Inferior parietal cortex (tissue), 1 donor: ENCODE measurements at regions not wholly inside any gene's neighbourhood (a gene's known extent, or its start where the extent isn't known, plus 50 kb on each side); places are given as distances from the start of the nearest gene placed in this dataset.
"Not testable (repeated sequence)": the region's sequence is repeated elsewhere in the genome, so short reads cannot be mapped to it uniquely, and the experiment has no call there.

ENCODE experiments used
- DNase-seq: peaks from one replicate; pipeline ENCODE4 v3.0.0-alpha.2; 2016; ENCODE audit errors: extremely low spot score

DNA sequence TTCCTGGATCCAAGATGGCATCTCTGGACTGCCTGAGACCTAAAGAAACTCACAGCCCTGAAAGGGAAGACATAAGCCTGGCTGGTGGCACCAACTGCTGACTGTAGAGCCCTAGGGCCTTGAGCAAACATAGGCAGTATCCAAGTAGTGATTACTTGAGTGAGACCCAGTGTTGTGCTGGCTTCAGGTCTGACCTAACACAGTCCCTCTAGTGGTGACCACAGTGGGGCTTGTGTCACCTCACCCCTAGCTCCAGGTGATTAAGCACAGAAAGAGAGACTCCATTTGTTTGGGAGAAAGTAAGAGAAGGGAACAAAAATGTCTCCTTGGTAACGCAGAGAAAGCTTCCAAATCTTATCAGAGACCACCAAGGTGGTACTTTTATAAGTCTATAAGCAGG lies 496.3 kb upstream of the HTR2C start:
- no peak for DNase-seq

DNA sequence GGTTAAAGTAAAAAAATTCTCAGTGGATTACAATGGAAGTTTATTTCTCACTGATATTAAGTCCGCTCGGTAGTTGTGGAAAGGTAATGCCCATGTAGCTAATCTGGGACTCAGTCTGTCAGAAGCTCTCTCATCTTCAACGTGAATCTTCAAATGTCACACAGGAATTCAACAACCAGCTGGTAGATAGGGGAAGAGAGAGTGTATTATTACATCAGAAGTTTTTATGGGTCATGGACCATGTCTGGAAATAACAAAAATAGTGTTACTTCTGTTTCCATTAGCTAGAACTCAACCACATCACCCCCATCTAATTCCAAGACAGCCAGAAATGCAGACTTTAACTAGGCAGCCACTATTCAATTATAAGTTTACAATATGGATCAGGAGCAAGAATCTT lies 506.1 kb upstream of the HTR2C start:
- no peak for DNase-seq

DNA sequence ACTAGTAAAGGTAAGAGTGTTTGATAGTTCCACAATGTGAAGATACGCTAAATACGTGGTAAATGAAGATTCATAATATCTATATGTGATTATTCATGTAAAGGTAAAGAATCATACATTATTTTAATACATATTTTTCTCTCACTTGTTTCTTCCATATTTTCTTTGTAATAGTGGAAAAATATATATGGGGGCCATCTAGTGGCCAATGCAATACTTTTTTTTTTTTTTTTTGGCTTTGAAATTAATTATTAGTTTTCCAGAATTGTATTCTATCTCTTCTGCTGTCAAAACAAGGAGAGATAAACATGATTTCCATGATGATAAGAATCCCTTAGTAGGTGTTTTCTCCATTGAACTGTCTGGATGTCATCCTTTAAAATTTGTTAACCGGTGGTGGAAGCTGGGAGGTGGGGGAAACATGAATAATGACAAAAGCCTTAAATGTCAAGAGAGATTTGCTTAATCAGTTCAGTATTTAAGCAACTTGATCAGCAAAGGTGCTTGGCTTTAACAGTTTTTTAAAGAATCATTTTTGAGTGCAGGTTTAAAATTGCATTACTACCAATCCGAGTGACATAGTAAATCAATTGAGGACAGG lies 508.7 kb upstream of the HTR2C start:
- DNase-seq: no peak

DNA sequence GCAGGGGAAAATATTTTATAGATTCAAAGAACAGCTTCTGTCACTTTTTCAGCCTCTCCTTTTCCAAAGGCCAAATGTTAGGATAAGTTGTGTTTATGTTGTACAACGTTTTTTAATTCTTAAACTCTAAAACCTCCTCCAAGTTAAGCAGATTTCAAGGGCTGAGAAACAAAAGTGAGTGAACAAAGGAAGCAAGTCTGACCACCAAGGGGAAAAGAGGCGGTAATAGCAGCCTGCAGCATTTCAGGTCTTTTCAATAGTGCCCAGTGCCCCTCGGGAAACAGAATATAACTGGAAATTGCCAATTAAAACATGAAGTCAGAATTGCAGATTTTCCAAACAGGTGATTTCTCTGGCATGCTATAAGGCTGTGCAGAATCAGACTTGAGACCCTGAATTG lies 510.0 kb upstream of the HTR2C start:
- DNase-seq: no peak

DNA sequence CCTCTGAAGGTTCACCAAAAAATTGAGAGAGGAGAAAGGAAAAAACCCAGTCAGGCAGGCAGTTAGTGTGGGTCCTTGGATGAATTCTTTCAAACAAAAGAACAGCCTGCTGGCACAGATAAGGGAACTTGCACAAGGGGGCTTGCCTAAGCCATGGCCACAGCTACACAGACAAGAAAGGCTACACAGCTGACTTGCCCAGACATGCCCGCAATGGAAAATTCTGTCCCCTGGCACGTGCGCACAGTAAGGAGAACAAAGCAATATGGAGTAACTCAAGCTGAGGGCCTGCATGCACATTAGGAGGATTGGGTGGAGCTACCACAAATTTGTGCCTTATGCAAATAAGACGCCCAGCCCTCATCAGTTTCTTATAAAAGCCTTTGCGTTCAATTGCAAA lies 512.5 kb upstream of the HTR2C start:
- DNase-seq: no peak

DNA sequence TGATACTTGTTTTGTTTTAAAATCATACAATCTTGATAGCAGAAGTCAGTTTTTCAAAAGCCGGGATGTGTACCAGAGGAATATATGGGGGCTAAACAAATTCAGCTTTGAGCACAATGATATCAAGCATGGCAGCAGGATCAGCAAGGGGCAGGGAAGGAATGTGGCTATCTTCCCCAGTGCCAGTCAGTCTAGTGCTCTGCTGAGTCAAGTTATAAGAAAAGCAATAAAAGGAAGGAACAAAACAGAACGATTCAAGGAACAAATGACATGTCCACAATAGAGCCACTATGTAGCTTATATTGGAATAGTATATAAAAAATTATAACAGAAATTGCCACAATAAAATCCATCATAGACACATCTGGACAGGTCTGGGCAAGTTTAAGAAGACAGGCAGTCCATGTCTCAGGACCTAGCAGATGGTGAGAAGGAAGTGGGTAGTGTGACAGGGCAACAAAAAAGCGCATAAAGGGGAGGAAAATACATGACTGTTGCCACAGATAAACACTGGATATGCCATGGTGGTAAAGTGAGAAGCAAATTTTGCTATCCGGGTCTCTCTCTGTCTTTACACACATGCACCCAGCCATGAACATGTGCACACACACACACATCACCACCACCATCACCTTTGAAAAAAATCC lies 518.2 kb upstream of the HTR2C start:
- no peak for DNase-seq

DNA sequence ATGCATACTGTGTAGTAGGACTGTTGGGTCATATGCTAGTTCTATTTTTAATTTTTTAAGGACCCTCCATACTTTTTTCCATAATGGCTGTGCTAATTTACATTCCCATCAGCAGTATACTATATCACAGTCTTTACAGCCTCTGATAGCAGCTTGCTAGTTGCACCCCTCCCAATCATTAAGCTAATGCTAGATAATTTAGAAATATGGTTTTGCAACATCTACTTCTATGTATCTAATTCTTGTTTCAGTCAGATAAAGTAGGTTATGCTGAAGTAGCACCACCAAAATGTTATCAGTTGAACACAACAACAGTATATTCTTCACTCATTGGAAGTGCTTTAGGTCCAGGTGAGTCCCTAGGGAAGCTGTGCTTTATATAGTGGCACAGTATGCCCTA lies 522.7 kb upstream of the HTR2C start:
- no peak for DNase-seq

DNA sequence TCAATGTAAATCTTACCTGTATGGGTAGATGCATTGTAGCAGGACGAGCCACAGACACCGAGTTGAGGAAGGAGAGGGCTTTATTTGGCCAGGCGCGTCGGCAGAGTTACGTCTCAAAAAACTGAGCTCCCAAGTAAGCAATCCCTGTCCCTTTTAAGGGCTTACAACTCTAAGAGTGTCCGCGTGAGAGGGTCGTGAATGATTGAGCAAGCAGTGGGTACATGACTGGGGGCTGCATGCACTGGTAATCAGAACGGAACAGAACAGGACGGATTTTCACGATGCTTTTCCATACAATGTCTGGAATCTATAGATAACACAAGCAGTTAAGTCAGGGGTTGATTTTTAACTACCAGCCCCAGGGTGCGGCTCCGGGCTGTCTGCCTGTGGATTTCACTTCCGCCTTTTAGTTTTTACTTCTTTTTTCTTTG lies 524.9 kb upstream of the HTR2C start:
- DNase-seq: no peak

DNA sequence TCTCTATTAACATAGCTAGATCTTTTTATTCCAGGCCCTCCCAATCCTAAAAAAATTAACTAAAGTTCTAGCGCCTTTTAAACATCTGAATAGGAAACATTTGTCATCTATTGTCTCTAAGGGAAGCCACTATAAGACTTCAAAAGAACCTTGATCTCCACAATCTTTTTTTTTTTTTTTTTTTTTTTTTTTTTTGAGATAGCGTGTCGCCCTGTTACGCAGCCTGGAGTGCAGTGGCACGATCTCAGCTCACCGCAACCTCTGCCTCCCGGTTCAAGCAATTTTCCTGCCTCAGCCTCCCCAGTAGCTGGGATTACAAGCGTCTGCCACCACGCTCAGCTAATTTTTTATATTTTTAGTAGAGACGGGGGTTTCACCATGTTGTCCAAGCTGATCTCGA lies 526.5 kb upstream of the HTR2C start:
- not testable (repeated sequence) for DNase-seq

DNA sequence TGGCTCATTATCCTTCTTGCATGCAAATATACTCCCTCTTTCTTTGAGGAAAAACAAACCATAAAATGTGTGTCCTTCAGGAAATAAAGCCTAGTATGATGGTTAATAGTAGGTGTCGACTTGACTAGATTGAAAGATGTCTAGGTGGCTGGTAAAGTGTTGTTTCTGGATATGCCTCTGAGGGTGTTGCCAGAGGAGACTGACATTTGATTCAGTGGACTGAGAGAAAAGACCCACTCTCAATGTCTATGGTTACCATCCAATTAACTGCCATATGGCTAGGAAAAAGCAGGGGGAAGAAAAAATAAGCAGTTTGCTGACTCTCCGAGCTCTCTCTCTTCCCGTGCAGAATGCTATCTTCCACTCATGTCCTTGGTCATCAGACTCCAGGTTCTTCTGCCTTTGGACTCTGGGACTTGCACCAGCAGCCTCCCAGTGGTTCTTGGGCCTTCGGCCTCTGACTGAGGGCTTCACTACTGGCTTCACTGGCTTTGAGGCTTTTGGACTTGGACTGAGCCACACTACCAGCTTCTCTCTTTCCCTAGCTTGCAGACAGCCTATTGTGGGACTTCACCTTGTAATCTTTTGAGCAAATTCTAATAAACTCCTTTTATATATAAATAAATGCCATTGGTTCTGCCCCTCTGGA lies 532.1 kb upstream of the HTR2C start:
- DNase-seq: no peak

DNA sequence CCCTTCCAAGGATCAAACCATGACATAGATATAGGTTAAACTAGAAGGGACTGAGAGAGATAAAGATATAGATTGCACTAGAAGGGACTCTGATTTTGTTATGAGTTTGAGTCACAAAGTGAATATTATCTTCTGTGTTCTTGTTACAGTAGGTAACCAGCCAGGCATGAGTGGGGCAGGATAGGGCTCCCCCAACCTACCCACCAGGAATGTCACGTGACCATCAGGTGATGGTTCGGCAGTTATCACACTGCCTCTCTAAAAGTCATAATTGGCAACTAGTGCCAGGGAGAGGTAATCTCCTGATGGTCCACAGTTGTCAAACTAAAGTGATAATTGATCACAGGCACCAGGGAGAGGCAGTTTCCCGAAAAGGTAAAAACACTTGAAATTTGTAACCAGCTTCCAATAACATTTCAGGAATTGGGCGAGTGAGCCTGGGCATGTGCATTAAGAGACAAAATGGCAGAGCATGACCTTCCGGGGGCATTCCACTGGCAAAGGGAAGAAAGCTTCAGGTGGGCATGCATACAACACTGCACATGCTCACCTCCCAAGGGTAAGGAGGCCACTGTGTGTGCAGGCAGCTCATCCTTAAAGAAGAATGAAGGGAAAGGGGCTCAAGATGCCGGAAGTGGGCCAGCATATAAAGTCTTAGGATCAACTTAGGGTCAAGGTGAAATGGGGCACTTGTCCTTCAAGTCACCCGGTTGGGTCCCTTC lies 533.6 kb upstream of the HTR2C start:
- DNase-seq: no peak

DNA sequence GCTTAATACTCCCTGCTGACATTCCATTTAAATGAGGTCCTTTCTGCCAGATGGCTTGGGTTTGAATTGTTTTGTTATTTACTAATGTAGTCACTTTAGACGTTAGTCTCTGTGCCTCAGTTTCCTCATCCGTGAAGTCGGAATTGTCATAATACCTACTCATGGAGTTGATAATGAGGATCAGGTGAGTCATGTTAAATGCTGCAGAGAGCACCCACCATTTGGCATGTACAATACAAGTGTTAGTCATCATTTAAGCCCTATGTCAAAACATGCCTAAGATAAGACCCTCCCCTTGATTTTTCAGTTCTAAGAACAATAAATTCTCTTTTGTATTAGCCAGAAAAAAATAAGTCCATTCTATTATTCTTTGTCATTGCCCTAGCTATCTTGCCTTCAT lies 534.8 kb upstream of the HTR2C start:
- no peak for DNase-seq

DNA sequence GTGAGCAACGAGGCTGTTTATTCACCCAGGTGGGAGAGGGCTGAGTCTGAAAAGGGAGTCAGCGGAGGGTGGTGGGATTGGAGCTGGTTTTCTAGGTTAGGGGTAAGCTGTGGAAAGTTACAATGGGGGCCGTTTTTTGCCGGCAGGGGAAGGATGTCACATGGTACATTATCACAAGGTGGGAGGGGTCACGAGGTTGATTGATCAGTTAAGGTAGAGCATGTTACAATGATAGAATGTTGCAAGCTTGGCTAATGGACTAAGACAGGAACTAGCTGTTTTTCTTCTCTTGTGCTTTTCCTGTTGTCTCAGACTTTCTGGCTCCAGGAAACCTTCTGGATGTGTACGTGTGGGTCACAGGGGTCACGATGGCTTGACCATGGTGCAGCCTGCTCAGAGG lies 536.3 kb upstream of the HTR2C start:
- no peak for DNase-seq

DNA sequence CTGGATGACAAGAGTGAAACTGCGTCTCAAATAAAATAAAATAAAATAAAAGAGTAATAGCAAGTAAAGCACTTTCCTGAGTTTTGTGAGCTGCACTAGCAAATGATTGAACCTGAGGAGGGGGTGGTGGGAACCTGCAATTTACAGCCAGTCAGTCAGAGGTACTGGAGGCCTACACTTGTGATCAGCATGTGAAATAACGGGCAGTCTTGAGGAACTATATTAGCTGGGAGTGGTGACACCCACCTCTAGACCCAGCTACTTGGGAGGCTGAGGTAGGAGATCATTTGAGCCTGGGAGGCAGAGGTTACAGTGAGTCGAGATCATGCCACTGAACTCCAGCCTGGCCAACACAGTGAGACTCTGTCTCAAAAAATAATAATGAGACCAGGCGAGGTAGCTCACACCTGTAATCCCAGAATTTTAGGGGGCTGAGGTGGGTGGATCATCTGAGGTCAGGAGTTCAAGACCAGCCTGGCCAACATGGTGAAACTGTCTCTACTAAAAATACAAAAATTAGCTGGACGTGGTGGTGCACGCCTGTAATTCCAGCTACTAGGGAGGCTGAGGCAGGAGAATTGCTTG lies 537.1 kb upstream of the HTR2C start:
- no peak for DNase-seq

DNA sequence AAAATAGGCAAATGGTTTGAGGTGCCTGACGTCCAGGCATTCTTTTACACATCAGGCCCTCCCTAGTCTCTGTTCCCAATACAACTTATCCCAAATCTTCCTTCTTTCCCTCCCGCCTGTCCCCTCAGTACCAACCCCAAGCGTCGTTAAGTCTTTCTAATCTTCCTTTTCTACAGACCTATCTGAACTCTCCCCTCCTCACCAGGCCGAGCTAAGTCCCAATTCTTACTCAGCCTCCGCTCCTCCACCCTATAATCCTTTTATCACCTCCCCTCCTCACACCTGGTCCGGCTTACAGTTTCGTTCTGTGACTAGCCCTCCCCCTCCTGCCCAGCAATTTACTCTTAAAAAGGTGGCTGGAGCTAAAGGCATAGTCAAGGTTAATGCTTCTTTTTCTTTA lies 542.4 kb upstream of the HTR2C start:
- not testable (repeated sequence) for DNase-seq

DNA sequence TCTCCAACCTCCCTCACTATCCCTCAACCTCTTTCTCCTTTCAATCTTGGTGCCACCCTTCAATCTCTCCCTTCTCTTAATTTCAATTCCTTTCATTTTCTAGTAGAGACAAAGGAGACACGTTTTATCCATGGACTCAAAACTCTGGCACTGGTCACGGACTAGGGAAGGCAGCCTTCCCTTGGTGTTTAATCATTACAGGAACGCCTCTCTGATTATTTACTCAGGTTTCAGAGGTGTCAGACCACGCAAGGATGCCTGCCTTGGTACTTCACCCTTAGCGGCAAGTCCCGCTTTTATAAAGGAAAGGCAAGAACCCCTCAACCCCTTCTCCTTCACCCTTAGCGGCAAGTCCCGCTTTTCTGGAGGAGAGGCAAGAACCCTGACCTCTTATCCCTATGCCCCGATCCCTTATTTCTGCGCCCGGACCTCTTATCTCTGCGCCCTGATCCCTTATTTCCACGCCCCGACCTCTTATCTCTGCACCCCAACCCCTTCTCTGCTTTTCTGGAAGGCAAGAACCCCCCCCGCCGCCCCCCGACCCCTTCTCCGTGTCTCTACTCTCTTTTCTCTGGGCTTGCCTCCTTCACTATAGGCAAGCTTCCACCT lies 543.1 kb upstream of the HTR2C start:
- not testable (repeated sequence) for DNase-seq

DNA sequence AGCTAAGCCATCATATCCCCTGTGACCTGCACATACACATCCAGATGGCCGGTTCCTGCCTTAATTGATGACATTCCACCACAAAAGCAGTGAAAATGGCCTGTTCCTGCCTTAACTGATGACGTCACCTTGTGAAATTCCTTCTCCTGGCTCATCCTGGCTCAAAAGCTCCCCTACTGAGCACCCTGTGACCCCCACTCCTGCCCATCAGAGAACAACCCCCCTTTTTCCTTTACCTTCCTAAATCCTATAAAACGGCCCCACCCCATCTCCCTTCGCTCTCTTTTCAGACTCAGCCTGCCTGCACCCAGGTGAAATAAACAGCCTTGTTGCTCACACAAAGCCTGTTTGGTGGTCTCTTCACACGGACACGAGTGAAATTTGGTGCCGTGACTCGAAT lies 543.8 kb upstream of the HTR2C start:
- DNase-seq: not testable (repeated sequence)

DNA sequence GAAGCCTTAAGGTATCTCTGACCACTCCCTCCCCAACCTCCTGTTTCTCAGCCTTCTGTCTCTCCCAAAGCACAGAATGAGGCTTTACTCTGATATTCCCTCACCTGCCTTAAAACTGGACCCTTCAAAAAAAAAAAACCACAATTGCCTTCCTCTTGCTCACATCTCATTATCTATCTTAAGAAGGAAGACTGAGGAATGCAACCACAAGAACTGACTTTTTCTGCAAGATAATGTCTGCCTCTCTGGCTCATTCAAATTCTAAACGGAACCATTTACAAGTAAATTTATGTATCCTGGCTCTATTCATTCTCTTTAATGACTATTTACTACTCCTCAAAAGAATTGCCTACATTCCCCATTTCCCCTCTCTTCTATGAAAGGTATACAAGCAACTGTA lies 545.5 kb upstream of the HTR2C start:
- DNase-seq: no peak

DNA sequence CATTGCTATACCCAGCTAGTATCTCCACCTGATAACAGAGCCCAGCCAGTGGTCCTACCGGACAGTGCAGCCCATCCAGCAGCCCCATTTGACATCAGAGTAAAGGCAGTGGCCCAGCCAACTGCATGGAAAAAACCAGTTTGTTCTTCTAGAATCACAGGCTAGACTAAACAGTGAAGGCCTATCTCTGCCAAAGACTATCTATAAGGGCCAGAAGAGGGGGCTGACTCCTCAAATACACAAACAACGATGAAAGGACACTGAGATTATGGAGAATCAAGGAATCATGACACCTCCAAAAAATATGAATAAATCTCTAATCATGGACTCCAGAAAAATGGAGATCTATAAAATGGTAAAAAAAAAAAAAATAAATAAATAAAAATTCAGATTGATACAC lies 546.4 kb upstream of the HTR2C start:
- DNase-seq: no peak

DNA sequence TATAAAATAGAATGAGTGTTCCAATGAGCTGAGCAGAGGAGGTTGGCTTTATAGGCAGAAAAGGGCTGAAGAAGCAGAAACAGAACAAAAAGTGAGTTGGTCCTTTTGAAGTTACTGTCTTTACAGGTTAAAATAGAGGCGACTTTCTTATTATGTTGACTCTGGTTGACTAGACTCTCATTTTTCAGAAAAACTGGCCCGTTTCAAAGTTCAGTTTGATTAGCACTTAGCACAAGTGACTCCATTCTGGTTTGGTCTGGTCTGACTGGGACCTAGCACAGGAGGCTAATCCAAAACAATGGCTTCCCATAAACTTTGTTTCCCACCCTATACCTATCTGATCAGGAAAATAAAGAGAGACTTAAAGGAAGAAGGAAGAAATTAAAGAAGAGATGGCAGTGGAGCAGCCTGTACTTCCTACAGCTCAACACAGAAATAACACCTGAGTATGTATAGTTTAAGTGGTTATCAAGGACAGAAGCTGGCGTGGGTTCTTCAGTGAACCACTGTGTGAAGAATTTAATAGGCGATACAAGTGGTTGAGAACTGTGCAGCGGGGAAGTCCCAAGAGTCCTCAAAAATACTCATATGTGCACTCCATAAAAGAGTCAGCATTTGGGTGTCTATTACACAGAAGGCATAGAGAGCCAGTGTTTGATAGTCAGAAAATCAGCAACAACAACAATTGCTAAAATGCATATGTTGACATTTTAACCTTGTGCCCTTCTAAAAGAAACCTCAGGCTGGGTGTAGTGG lies 554.8 kb upstream of the HTR2C start:
- no peak for DNase-seq

DNA sequence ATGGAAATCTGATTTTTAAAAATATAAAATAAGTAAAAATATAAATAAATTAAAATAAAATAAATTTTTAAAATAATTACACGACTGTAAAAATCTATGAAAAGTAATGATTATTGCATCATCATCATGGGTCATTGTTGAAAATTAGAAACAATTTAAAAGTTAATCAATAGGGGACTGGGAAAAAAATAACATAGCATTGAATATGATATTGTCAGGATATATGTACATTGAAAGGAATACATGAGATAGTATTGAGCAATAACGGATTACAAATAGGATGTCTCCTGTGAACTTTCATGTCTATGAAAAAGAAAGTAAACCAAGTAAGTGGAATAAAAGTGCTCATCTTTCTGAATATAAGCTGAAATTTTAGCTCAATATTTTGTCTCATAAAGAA lies 566.8 kb upstream of the HTR2C start:
- no peak for DNase-seq
